Gastroesophageal sphincter (tissue), 4 donors: ENCODE measurements at regions not wholly inside any gene's neighbourhood (a gene's known extent, or its start where the extent isn't known, plus 50 kb on each side); places are given as distances from the start of the nearest gene placed in this dataset.

Experiments used
- ATAC-seq: fragments of 150-250 bp; one replicate; pipeline ENCODE4 v1.9.1; 2016; ENCODE audit warnings: mild to moderate bottlenecking, moderate library complexity
- H3K27ac ChIP-seq, 4 donors: fragments of 200-600 bp; sonication (generic) in 3 of 4; 1 replicate in 3 of 4; 2 replicates in 1 of 4; pipeline ENCODE4 v1.5.1; 2016 to 2019
- H3K27me3 ChIP-seq: fragments of 200-600 bp; sonication (generic); one replicate; pipeline ENCODE4 v1.5.1; 2019
- H3K36me3 ChIP-seq, 2 donors: fragments of 200-600 bp; sonication (generic); one replicate each; pipeline ENCODE4 v1.5.1; 2019; ENCODE audit warnings: control low read depth in 1 of 2
- H3K4me1 ChIP-seq, 3 donors: fragments of 200-600 bp; sonication (generic); 1 replicate in 2 of 3; 2 replicates in 1 of 3; pipeline ENCODE4 v1.5.1; 2016 to 2019; ENCODE audit warnings: control low read depth in 2 of 3
- H3K4me3 ChIP-seq, 2 donors: fragments of 200-600 bp; sonication (generic); one replicate each; pipeline ENCODE4 v1.5.1; 2019; ENCODE audit warnings: mild to moderate bottlenecking in 1 of 2, moderate library complexity in 1 of 2
- H3K9me3 ChIP-seq, 3 donors: fragments of 200-600 bp; sonication (generic); one replicate each; pipeline ENCODE4 v1.5.1; 2017 to 2019; ENCODE audit warnings: control low read depth in 2 of 3
- EP300 ChIP-seq: sonication (generic); formaldehyde crosslinking; IDR thresholded peaks from one replicate; pipeline ENCODE4 v1.6.1; 2017; ENCODE audit warnings: antibody characterized with exemption, mild to moderate bottlenecking
- POLR2A ChIP-seq, 2 donors: fragments of 450-650 bp; IDR thresholded peaks; one replicate each; pipeline ENCODE4 v1.6.1; 2017; ENCODE audit warnings: antibody characterized with exemption in 2 of 2, mild to moderate bottlenecking in 2 of 2, moderate library complexity in 1 of 2
- POLR2AphosphoS5 ChIP-seq: sonication (generic); formaldehyde crosslinking; IDR thresholded peaks from one replicate; pipeline ENCODE4 v1.6.1; 2017; ENCODE audit warnings: antibody characterized with exemption
- WGBS, 2 donors: methylation state at CpG; one replicate each; pipeline ENCODE4 v1.1.5; 2018; ENCODE audit warnings: low coverage in 1 of 2; 5-methylcytosine and 5-hydroxymethylcytosine counted together
- TF ChIP-seq, protein P1 (sequence below), 4 experiments: fragments of 200-600 bp in 2 of 4; fragments of 450-650 bp in 2 of 4; sonication (generic) in 1 of 4; IDR thresholded peaks; one replicate each; pipeline ENCODE4 v1.5.1; 2017 to 2019; ENCODE audit warnings: antibody characterized with exemption in 4 of 4, mild to moderate bottlenecking in 2 of 4, moderate library complexity in 2 of 4

DNA sequence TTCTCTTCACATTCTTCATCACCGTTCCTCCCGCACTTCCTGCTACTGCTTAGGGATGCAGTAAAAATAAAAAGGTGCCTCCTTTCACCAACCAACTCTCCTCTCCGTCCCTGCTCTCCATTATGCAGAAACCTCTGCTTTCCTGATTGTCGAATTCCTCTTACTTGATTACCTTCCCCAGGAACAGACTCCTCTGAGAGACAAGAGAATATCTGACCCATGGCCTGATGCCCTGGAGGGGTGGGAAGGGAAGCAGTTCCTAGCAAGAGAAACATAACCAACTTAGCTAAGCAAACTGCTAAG, 80.9 kb downstream of the TRIM29 start:
- TF ChIP-seq POLR2A (IDR thresholded peaks at IDR 0.05) = no peak
- TF ChIP-seq EP300 = no peak
- TF ChIP-seq, protein P1, sequence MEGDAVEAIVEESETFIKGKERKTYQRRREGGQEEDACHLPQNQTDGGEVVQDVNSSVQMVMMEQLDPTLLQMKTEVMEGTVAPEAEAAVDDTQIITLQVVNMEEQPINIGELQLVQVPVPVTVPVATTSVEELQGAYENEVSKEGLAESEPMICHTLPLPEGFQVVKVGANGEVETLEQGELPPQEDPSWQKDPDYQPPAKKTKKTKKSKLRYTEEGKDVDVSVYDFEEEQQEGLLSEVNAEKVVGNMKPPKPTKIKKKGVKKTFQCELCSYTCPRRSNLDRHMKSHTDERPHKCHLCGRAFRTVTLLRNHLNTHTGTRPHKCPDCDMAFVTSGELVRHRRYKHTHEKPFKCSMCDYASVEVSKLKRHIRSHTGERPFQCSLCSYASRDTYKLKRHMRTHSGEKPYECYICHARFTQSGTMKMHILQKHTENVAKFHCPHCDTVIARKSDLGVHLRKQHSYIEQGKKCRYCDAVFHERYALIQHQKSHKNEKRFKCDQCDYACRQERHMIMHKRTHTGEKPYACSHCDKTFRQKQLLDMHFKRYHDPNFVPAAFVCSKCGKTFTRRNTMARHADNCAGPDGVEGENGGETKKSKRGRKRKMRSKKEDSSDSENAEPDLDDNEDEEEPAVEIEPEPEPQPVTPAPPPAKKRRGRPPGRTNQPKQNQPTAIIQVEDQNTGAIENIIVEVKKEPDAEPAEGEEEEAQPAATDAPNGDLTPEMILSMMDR (IDR thresholded peaks at IDR 0.05) = no peak
- TF ChIP-seq POLR2AphosphoS5 = no peak
- ATAC-seq = no peak
- Histone ChIP-seq H3K4me1 (peaks cover 0 to 1% (median 0%) of the 10 kb centered on the region in 3 donors), H3K36me3 (no peaks in the 10 kb centered on the region), H3K9me3 (peaks cover 0 to 8% (median 0%) of the 10 kb centered on the region in 3 donors), H3K27ac (no peak overlapping the region), H3K27me3 (peaks cover 36% of the 10 kb centered on the region), H3K4me3 (no peak overlapping the region)
- 60 to 85% methylated on average over 4 of the region's 4 CpGs for WGBS, 2 donors

DNA sequence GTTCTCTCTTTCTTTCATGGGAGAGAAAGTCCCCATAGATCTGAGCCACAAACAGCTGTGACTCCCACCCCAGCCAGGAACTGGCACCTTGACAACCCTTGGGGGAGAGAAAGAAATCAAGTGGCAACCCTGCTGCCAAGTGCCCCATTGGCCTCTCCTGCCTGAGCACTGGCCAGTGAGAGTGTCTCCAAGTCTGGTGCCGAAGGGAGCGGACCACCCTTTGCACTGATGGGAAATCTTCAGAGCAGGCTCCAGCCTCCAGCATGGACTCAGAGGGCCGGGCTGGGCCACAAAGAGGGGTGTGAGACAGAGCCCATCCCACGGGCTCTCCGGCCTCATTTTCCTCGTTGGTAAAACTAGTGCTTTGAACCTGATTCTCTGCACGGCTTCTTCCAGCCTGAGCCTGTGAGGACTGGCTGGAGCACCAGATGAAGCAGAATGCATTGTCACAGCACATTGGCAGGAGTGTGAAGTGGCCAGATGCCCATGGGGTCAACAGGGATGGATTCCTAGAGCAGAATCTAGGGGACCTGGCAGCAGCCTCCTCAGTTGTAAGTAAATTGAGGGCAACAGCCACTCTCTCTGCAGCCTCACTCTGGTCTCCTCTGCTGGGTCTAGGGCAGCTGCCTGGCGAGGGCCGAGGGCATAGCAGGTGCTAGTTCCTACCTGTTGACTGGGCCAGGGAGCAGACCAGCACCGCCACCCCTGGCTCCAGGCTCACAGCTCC, 81.4 kb downstream of the TRIM29 start:
- no peak for ATAC-seq
- WGBS, 2 donors = 93 to 100% methylated on average over 1 to 4 of the region's 10 CpGs

DNA sequence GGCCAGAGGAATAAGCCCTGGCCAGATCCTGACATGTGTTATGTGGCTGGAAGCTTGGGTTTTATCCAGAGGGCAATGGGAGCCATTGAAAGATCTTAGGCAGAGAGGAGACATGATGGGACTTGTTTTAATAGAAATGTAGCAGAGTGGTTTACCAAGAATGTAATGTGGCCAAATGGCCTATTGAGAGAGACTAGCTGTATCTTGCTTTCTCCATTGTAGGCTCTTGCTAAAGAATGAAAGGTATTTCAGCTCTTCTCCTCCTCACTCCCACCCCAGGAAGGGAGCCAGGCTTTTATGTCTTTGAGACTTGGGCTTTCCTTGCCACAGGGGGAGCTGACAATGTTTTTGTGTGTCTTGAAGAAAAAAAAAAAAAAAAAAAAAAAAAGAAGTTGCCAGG, 82.3 kb downstream of the TRIM29 start:
- no peak overlapping the region for H3K4me3 ChIP-seq
- H3K4me1 ChIP-seq = no peaks in the 10 kb centered on the region
- H3K9me3 ChIP-seq = peaks cover 0 to 11% (median 0%) of the 10 kb centered on the region in 3 donors
- TF ChIP-seq POLR2A (IDR thresholded peaks at IDR 0.05) (no peak), EP300 (no peak), POLR2AphosphoS5 (no peak)
- TF ChIP-seq, protein P1 (IDR thresholded peaks at IDR 0.05) = no peak
- no peaks in the 10 kb centered on the region for H3K36me3 ChIP-seq
- peaks cover 22% of the 10 kb centered on the region for H3K27me3 ChIP-seq
- ATAC-seq = no peak
- no peak overlapping the region for H3K27ac ChIP-seq

More for the DNA sequence above, 81.4 kb downstream of the TRIM29 start:
- H3K27me3 ChIP-seq = peaks cover 31% of the 10 kb centered on the region
- no peaks in the 10 kb centered on the region for H3K4me1 ChIP-seq
- no peak for TF ChIP-seq POLR2A (IDR thresholded peaks at IDR 0.05)
- no peak for TF ChIP-seq POLR2AphosphoS5
- TF ChIP-seq, protein P1 (IDR thresholded peaks at IDR 0.05) = no peak
- no peak for TF ChIP-seq EP300
- no peak overlapping the region for H3K4me3 ChIP-seq
- H3K27ac ChIP-seq = no peak overlapping the region
- H3K36me3 ChIP-seq = no peaks in the 10 kb centered on the region
- peaks cover 0 to 11% (median 0%) of the 10 kb centered on the region in 3 donors for H3K9me3 ChIP-seq

DNA sequence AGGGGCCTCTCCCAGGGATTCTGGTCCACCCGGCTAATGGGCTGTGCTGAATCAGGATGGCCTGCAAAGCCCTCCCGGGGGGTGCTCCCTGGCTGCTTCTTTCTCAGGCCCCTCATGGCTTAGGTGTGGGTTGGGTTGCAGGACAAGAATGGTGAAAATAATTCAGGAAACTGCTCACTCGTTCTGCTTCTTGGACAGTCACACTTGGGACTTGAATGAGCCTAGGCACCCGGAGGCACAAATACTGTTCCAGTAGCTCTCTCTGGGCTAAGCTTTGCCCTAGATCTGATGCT, 83.2 kb downstream of the TRIM29 start:
- Histone ChIP-seq H3K4me3 (no peak overlapping the region), H3K4me1 (no peaks in the 10 kb centered on the region), H3K27me3 (peaks cover 19% of the 10 kb centered on the region), H3K27ac (no peak overlapping the region), H3K9me3 (peaks cover 0 to 11% (median 0%) of the 10 kb centered on the region in 3 donors), H3K36me3 (no peaks in the 10 kb centered on the region)
- WGBS, 2 donors = no CpG with 5 or more reads among the region's 4 CpGs
- TF ChIP-seq EP300 (no peak), POLR2A (IDR thresholded peaks at IDR 0.05) (no peak), POLR2AphosphoS5 (no peak)
- ATAC-seq = no peak

DNA sequence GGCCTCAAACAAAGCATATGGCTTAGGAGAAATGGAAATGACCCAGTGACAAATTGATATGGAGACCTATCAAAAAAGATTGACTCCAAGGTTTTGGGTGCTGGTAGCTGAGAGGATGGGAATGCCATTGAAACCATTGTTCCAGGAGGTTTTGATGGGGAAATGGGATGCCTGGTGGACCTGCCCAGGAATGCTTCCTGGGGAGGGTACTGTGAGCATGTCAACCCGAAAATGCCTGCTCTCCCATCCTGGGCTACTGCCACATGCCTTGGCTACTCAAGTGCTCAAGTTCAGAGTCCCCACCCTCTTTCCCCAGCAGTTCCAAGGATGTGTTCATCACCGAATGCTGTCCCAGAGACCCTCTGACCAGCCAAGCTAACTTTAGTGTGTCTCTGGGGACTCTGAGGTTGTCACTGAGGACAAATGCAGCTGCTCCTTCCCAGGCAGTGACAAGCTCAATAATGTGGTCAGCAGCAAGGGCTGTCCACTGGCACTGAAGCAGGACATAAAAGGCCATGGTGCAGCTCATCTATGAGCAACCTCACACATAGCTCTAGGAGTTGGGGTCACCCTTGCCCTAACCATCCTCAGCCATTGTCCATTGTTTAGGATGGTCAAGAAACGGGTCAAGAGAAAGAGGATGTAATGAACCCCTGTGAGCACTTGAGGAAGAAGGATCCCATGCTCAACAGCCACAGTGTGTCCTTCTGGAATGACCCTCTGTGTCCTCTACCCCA, 83.7 kb downstream of the TRIM29 start:
- Histone ChIP-seq H3K36me3 (no peaks in the 10 kb centered on the region), H3K4me3 (no peak overlapping the region), H3K9me3 (peaks cover 0 to 11% (median 0%) of the 10 kb centered on the region in 3 donors), H3K27me3 (peaks cover 19% of the 10 kb centered on the region), H3K4me1 (no peaks in the 10 kb centered on the region), H3K27ac (no peak overlapping the region)
- no peak for ATAC-seq
- no peak for TF ChIP-seq EP300
- TF ChIP-seq POLR2A (IDR thresholded peaks at IDR 0.05) = no peak
- TF ChIP-seq, protein P1 (IDR thresholded peaks at IDR 0.05) = no peak
- no peak for TF ChIP-seq POLR2AphosphoS5
- WGBS, 2 donors = 90 to 100% methylated on average over 2 of the region's 3 CpGs
